ENCODE measurements at regions not wholly inside any gene's neighbourhood (a gene's known extent, or its start where the extent isn't known, plus 50 kb on each side); places are given as distances from the start of the nearest gene placed in this dataset.

DNA sequence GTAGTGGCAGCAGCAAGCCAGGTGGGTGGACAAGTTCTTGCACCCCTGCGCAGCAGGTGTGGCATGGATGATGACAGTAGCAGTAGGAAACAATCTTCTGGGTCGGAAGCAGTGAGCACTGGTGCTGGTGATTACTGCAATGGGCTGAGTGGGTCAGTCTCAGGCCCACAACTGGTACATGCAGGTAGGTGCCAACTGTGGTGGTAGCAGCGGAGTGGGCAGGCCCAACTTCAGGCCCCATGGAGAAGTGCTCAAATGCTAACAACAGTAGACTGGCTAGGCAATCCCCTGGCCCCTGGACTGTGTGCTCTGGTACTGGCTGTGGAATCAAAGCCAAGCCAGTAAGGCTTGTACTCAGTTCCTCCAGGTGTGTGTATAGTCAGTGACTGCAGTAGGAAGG, 413.7 kb downstream of the PDGFC start:
- Histone ChIP-seq H3K9ac (no peak overlapping the region), H3K9me3 (no peaks in the 10 kb centered on the region), H4K20me1 (no peaks in the 10 kb centered on the region), H3K27me3 (no peaks in the 10 kb centered on the region; the same call in 1 of the 2 replicates), H3K36me3 (no peaks in the 10 kb centered on the region), H3K27ac (no peak overlapping the region), H3K4me2 (no peak overlapping the region), H3K4me1 (peaks cover 5% of the 10 kb centered on the region; the same call in 1 of the 2 replicates), H3K4me3 (no peak overlapping the region)
- no peak for TF ChIP-seq Cebpa-rat (IDR thresholded peaks at IDR 0.05)

GRCh38 chr4:156556336-156556735, 415.3 kb downstream of the PDGFC start:
- Histone ChIP-seq H3K9me3 (no peaks in the 10 kb centered on the region), H3K36me3 (no peaks in the 10 kb centered on the region), H3K27me3 (no peaks in the 10 kb centered on the region; the same call in 1 of the 2 replicates), H3K4me1 (no peaks in the 10 kb centered on the region), H4K20me1 (no peaks in the 10 kb centered on the region), H3K9ac (no peak overlapping the region), H3K4me2 (no peak overlapping the region), H3K27ac (no peak overlapping the region), H3K4me3 (no peak overlapping the region)
- no peak for TF ChIP-seq Cebpa-rat (IDR thresholded peaks at IDR 0.05)

GRCh38 chr4:156553659-156554058, 417.9 kb downstream of the PDGFC start:
- H3K27ac ChIP-seq, result no peak overlapping the region
- H3K4me2 ChIP-seq, result no peak overlapping the region
- H3K4me3 ChIP-seq, result no peak overlapping the region
- H3K4me1 ChIP-seq, result no peaks in the 10 kb centered on the region
- no peaks in the 10 kb centered on the region for H4K20me1 ChIP-seq
- no peaks in the 10 kb centered on the region; the same call in 1 of the 2 replicates for H3K27me3 ChIP-seq
- H3K36me3 ChIP-seq, result no peaks in the 10 kb centered on the region
- no peaks in the 10 kb centered on the region for H3K9me3 ChIP-seq
- TF ChIP-seq Cebpa-rat (IDR thresholded peaks at IDR 0.05), result no peak
- H3K9ac ChIP-seq, result no peak overlapping the region

DNA sequence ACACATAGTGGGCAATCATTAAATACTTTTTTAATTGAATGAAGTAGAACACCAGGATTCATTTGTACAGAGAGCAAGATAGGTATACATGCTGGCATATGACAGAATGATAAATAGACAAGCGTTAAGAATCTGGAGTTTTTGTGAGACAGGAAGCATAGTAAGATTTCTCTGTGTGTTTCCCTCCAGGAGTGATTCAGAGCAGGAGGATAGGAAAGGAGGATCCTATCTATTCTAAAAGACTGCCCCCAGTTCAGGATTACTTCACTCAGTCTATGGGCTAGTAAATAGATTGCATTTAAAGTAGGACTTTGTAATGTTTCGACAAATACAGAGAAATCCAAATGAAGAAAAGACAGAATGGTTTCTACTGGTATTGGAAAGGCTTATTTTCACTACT, 423.7 kb downstream of the PDGFC start:
- Histone ChIP-seq H3K4me3 (no peak overlapping the region), H3K9me3 (no peaks in the 10 kb centered on the region), H3K4me2 (no peak overlapping the region), H3K27me3 (no peaks in the 10 kb centered on the region), H4K20me1 (no peaks in the 10 kb centered on the region), H3K27ac (no peak overlapping the region), H3K9ac (no peak overlapping the region), H3K4me1 (no peaks in the 10 kb centered on the region), H3K36me3 (no peaks in the 10 kb centered on the region)
- TF ChIP-seq Cebpa-rat (IDR thresholded peaks at IDR 0.05), result no peak

- TF ChIP-seq Cebpa-rat (IDR thresholded peaks at IDR 0.05), result no peak
- Histone ChIP-seq H3K27ac (no peak overlapping the region), H4K20me1 (no peaks in the 10 kb centered on the region), H3K4me2 (no peak overlapping the region), H3K27me3 (no peaks in the 10 kb centered on the region), H3K4me1 (no peaks in the 10 kb centered on the region), H3K36me3 (no peaks in the 10 kb centered on the region), H3K4me3 (no peak overlapping the region), H3K9ac (no peak overlapping the region), H3K9me3 (no peaks in the 10 kb centered on the region)
These were observed 424.2 kb downstream of the PDGFC start for GRCh38 chr4:156547439-156547838.

GRCh38 chr4:156545003-156545785, 426.4 kb downstream of the PDGFC start:
- H3K36me3 ChIP-seq, result no peaks in the 10 kb centered on the region
- no peak overlapping the region for H3K9ac ChIP-seq
- no peak overlapping the region for H3K4me3 ChIP-seq
- no peaks in the 10 kb centered on the region for H3K27me3 ChIP-seq
- no peak overlapping the region for H3K27ac ChIP-seq
- TF ChIP-seq Cebpa-rat (IDR thresholded peaks at IDR 0.05), result no peak
- H3K9me3 ChIP-seq, result no peaks in the 10 kb centered on the region
- H4K20me1 ChIP-seq, result no peaks in the 10 kb centered on the region
- H3K4me2 ChIP-seq, result no peak overlapping the region
- no peaks in the 10 kb centered on the region for H3K4me1 ChIP-seq

- Histone ChIP-seq H3K4me2 (no peak overlapping the region), H3K9me3 (no peaks in the 10 kb centered on the region), H3K36me3 (no peaks in the 10 kb centered on the region), H3K9ac (no peak overlapping the region), H4K20me1 (no peaks in the 10 kb centered on the region), H3K27ac (no peak overlapping the region), H3K4me3 (no peak overlapping the region), H3K4me1 (no peaks in the 10 kb centered on the region), H3K27me3 (no peaks in the 10 kb centered on the region)
- no peak for TF ChIP-seq Cebpa-rat (IDR thresholded peaks at IDR 0.05)
These were observed 432.2 kb downstream of the PDGFC start for GRCh38 chr4:156539376-156539775.

DNA sequence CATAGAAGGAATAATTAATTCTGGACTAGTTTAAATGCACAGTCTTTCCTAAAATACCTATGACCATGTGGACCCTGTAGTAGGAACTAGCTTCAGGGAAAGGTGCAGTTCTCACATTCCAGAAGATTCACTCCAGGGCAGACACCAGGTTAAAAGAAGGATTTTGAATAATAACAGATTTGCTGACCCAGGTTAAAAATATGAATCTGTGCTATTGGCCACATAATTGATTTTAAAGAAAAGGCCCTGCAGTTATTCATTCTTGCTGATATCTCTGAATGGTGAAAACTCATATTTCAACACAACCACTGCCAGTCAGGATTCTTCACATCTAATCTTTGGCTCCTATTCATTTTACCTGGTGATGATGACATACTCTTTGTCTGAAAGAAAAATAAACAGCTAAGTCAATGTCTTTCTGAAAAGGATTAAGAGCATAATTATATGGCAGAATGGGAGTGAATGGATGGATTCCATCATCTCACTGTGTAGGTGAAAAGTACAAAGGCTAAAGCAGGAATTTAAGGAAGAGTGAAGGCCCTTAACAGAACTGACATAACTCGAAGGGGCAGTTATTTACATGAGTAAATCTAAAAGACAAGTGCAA, 432.8 kb downstream of the PDGFC start:
- Histone ChIP-seq H3K4me1 (no peaks in the 10 kb centered on the region), H3K4me2 (no peak overlapping the region)
- TF ChIP-seq Cebpa-rat (IDR thresholded peaks at IDR 0.05), result no peak

DNA sequence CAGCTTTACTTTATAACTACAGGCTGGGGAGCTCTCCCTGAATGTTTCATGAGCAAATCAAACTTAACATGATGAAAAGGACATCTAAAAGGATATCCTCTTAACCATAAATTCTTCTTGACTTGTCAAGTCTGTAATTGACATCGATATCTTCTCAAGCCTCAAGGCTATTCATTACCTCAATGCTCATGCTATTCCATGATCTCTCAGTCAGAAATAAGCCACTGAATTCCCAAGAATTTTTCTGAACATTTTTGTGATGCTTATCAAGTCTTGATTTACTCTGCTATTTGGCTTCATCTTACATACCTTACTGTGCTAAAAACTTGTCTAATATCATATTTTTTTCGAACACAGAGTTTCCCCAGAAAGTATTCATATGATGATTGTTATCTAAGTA, 433.4 kb downstream of the PDGFC start:
- H3K27ac ChIP-seq, result no peak overlapping the region
- H3K36me3 ChIP-seq, result no peaks in the 10 kb centered on the region
- TF ChIP-seq Cebpa-rat (IDR thresholded peaks at IDR 0.05), result no peak

More for the DNA sequence above, 432.8 kb downstream of the PDGFC start:
- H3K27me3 ChIP-seq, result no peaks in the 10 kb centered on the region
- H3K36me3 ChIP-seq, result no peaks in the 10 kb centered on the region
- no peak overlapping the region for H3K27ac ChIP-seq
- H3K4me3 ChIP-seq, result no peak overlapping the region
- H4K20me1 ChIP-seq, result no peaks in the 10 kb centered on the region
- no peak overlapping the region for H3K9ac ChIP-seq
- H3K9me3 ChIP-seq, result no peaks in the 10 kb centered on the region

GRCh38 chr4:156537286-156537685, 434.3 kb downstream of the PDGFC start:
- H3K4me2 ChIP-seq, result no peak overlapping the region
- H3K4me3 ChIP-seq, result no peak overlapping the region
- no peaks in the 10 kb centered on the region for H3K27me3 ChIP-seq
- no peaks in the 10 kb centered on the region; the same call in 1 of the 2 replicates for H3K9me3 ChIP-seq
- H3K36me3 ChIP-seq, result no peaks in the 10 kb centered on the region
- TF ChIP-seq Cebpa-rat (IDR thresholded peaks at IDR 0.05), result no peak
- H4K20me1 ChIP-seq, result no peaks in the 10 kb centered on the region
- H3K4me1 ChIP-seq, result no peaks in the 10 kb centered on the region
- no peak overlapping the region for H3K27ac ChIP-seq
- H3K9ac ChIP-seq, result no peak overlapping the region

More for the DNA sequence above, 433.4 kb downstream of the PDGFC start:
- Histone ChIP-seq H3K27me3 (no peaks in the 10 kb centered on the region), H3K9ac (no peak overlapping the region), H3K4me3 (no peak overlapping the region), H3K4me1 (no peaks in the 10 kb centered on the region), H3K9me3 (no peaks in the 10 kb centered on the region; the same call in 1 of the 2 replicates), H4K20me1 (no peaks in the 10 kb centered on the region), H3K4me2 (no peak overlapping the region)

Measured in BLaER1 (cell line).